Endothelial cell of umbilical vein (primary cell): ENCODE measurements at regions not wholly inside any gene's neighbourhood (a gene's known extent, or its start where the extent isn't known, plus 50 kb on each side); places are given as distances from the start of the nearest gene placed in this dataset.

Source experiments
- BruUV-seq: library from RNA; stranded (reverse); fragments of 400-500 nt; replicated peaks from 2 replicates; lab custom pipeline; 2021; lab: Mats Ljungman, UMichigan
- CTCF ChIA-PET: fragments of 300-600, 350-600 bp; sonication (Branson Sonifier 250); formaldehyde crosslinking; loops from one replicate; lab custom pipeline; 2021; ENCODE audit warnings: antibody characterized with exemption, inconsistent platforms; lab: Charles Lee
- POLR2A ChIA-PET: fragments of 300-600, 350-600 bp; sonication (Branson Sonifier 250); formaldehyde crosslinking; loops from one replicate; lab custom pipeline; 2021; ENCODE audit warnings: antibody characterized with exemption, inconsistent platforms; lab: Charles Lee
- DNase-seq: peaks from one replicate; pipeline ENCODE4 v3.0.0-alpha.2; 2011; ENCODE audit warnings: low read depth, low spot score
- FAIRE-seq: peaks from 2 replicates; lab custom pipeline; 2011; peaks lifted over from hg19 to GRCh38; lab: Jason Lieb, UNC
- H2AFZ ChIP-seq: 2 replicates; pipeline ENCODE4 v1.6.0; 2012; ENCODE audit warnings: low read depth, low read length, control low read depth, inconsistent platforms
- H3K27ac ChIP-seq: 2 replicates; pipeline ENCODE4 v1.5.1; 2011; ENCODE audit warnings: low read depth, mild to moderate bottlenecking, control low read depth, low read length, moderate library complexity; ENCODE audit not compliant: insufficient read depth
- H3K27me3 ChIP-seq, 2 experiments: 2 replicates each; pipeline versions ENCODE4 v1.6.0 to v1.6.1; 2011; ENCODE audit warnings: low read length in 2 of 2, mixed read lengths in 1 of 2; ENCODE audit not compliant: control insufficient read depth in 2 of 2, insufficient read depth in 2 of 2
- H3K36me3 ChIP-seq, 2 experiments: 2 replicates in 1 of 2; 3 replicates in 1 of 2; pipeline ENCODE4 v1.5.1; 2011; ENCODE audit warnings: low read length in 2 of 2, mild to moderate bottlenecking in 1 of 2, moderate library complexity in 1 of 2; ENCODE audit not compliant: control insufficient read depth in 2 of 2, insufficient read depth in 2 of 2; ENCODE audit errors: extremely low read depth in 1 of 2
- H3K4me1 ChIP-seq: 3 replicates; pipeline ENCODE4 v1.5.1; 2011; ENCODE audit warnings: mild to moderate bottlenecking, low read length; ENCODE audit not compliant: control insufficient read depth, insufficient read depth; ENCODE audit errors: extremely low read depth
- H3K4me2 ChIP-seq: 2 replicates; pipeline ENCODE4 v1.6.1; 2011; ENCODE audit warnings: low read length, control low read depth, mixed read lengths; ENCODE audit not compliant: insufficient read depth
- H3K4me3 ChIP-seq, 3 experiments: fragments of 200-600 bp in 1 of 3; sonication (generic), shearing (Covaris generic) in 1 of 3; replicated peaks in 1 of 3; 2 replicates each; pipeline ENCODE4 v1.5.1; 2011 to 2016; ENCODE audit warnings: control low read depth in 3 of 3, low read length in 3 of 3, mild to moderate bottlenecking in 2 of 3, inconsistent platforms in 1 of 3, low read depth in 1 of 3, moderate library complexity in 1 of 3; ENCODE audit not compliant: insufficient read depth in 1 of 3
- H3K79me2 ChIP-seq: 2 replicates; pipeline ENCODE4 v1.6.0; 2012; ENCODE audit warnings: low read length, inconsistent platforms; ENCODE audit not compliant: control insufficient read depth, insufficient read depth
- H3K9ac ChIP-seq: replicated peaks from 2 replicates; pipeline ENCODE3; 2011; ENCODE audit warnings: low read length, control low read depth; ENCODE audit not compliant: insufficient read depth; ENCODE audit errors: extremely low read depth
- H3K9me1 ChIP-seq: replicated peaks from 3 replicates; pipeline ENCODE4 v1.6.0; 2011; ENCODE audit warnings: mild to moderate bottlenecking, low read length; ENCODE audit not compliant: control insufficient read depth, insufficient read depth; ENCODE audit errors: extremely low read depth
- H3K9me3 ChIP-seq: replicated peaks from 2 replicates; pipeline ENCODE4 v1.5.1; 2012; ENCODE audit warnings: low read length, inconsistent platforms; ENCODE audit not compliant: control insufficient read depth, insufficient read depth
- H4K20me1 ChIP-seq: replicated peaks from 2 replicates; pipeline ENCODE3; 2011; ENCODE audit warnings: mild to moderate bottlenecking, low read length; ENCODE audit not compliant: control insufficient read depth, insufficient read depth; ENCODE audit errors: extremely low read depth
- EZH2 ChIP-seq: IDR thresholded peaks from 2 replicates; pipeline ENCODE4 v1.6.1; 2012; ENCODE audit warnings: borderline replicate concordance, low read depth, mild to moderate bottlenecking, moderate library complexity, low read length, inconsistent platforms; ENCODE audit not compliant: severe bottlenecking
- FOS ChIP-seq: IDR thresholded peaks from 2 replicates; pipeline ENCODE4 v1.6.1; 2011; ENCODE audit warnings: mild to moderate bottlenecking, low read length, moderate library complexity, borderline replicate concordance; ENCODE audit not compliant: insufficient read depth
- GATA2 ChIP-seq: IDR thresholded peaks from 2 replicates; pipeline ENCODE4 v1.7.0; 2011; ENCODE audit warnings: low read depth, mild to moderate bottlenecking, moderate library complexity, mixed read lengths, low read length; ENCODE audit not compliant: insufficient read length, insufficient read depth
- JUN ChIP-seq: IDR thresholded peaks from 2 replicates; pipeline ENCODE4 v1.6.1; 2011; ENCODE audit warnings: borderline replicate concordance, low read depth; ENCODE audit not compliant: insufficient read length, insufficient read depth
- MYC ChIP-seq: IDR thresholded peaks from one replicate; pipeline ENCODE4 v1.6.1; 2011; ENCODE audit warnings: mild to moderate bottlenecking, low read depth, low read length
- POLR2A ChIP-seq: IDR thresholded peaks from 2 replicates; pipeline ENCODE4 v1.6.1; 2012; ENCODE audit warnings: low read depth, mild to moderate bottlenecking, control low read depth, low read length
- POLR2AphosphoS5 ChIP-seq: IDR thresholded peaks from 2 replicates; pipeline ENCODE4 v1.6.1; 2012; ENCODE audit warnings: low read depth, mild to moderate bottlenecking, control low read depth, low read length, moderate library complexity; ENCODE audit not compliant: insufficient read depth
- dilution Hi-C: fragments of 300-500 bp; cut with MboI; formaldehyde crosslinking; loops from one replicate; pipeline ENCODE4 v1.15.0; 2019; ENCODE audit warnings: low sequenced_read_pairs; ENCODE audit not compliant: extremely low pct_ligation_motif_present
- intact Hi-C: fragments of 100-400 bp; cut with micrococcal nuclease; formaldehyde crosslinking; loops from one replicate; pipeline ENCODE4 v1.10.0; 2022
- TF ChIP-seq, protein P1 (sequence below), 2 donors: IDR thresholded peaks; 1 replicate in 1 of 2; 2 replicates in 1 of 2; pipeline ENCODE4 v1.5.1; 2011; ENCODE audit warnings: low read length in 2 of 2, mild to moderate bottlenecking in 2 of 2, moderate library complexity in 2 of 2, control low read depth in 1 of 2, inconsistent platforms in 1 of 2, low read depth in 1 of 2; ENCODE audit not compliant: insufficient read depth in 1 of 2; ENCODE audit errors: extremely low read depth in 1 of 2
- TF ChIP-seq, protein P2 (sequence below): IDR thresholded peaks from 2 replicates; pipeline ENCODE4 v1.6.1; 2011; ENCODE audit not compliant: insufficient read depth, insufficient read length

- DNase-seq (no peak), FAIRE-seq (no peak)
- Histone ChIP-seq H3K27me3 (no peaks in the 10 kb centered on the region), H4K20me1 (no peaks in the 10 kb centered on the region), H2AFZ (no peak overlapping the region), H3K9me1 (no peaks in the 10 kb centered on the region), H3K79me2 (no peaks in the 10 kb centered on the region), H3K9me3 (no peaks in the 10 kb centered on the region), H3K4me3 (no peak overlapping the region), H3K4me2 (no peak overlapping the region), H3K27ac (no peak overlapping the region), H3K9ac (no peak overlapping the region), H3K36me3 (no peaks in the 10 kb centered on the region), H3K4me1 (no peaks in the 10 kb centered on the region)
- intact Hi-C loops (no loop called here), dilution Hi-C loops (no loop called here)
- BruUV-seq = no TSS peak
- POLR2A ChIA-PET = no interaction called here
- TF ChIP-seq EZH2 (no peak), JUN (no peak), MYC (no peak), GATA2 (no peak), POLR2A (no peak), POLR2AphosphoS5 (no peak), FOS (no peak)
- TF ChIP-seq, protein P1, sequence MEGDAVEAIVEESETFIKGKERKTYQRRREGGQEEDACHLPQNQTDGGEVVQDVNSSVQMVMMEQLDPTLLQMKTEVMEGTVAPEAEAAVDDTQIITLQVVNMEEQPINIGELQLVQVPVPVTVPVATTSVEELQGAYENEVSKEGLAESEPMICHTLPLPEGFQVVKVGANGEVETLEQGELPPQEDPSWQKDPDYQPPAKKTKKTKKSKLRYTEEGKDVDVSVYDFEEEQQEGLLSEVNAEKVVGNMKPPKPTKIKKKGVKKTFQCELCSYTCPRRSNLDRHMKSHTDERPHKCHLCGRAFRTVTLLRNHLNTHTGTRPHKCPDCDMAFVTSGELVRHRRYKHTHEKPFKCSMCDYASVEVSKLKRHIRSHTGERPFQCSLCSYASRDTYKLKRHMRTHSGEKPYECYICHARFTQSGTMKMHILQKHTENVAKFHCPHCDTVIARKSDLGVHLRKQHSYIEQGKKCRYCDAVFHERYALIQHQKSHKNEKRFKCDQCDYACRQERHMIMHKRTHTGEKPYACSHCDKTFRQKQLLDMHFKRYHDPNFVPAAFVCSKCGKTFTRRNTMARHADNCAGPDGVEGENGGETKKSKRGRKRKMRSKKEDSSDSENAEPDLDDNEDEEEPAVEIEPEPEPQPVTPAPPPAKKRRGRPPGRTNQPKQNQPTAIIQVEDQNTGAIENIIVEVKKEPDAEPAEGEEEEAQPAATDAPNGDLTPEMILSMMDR (IDR thresholded peaks at IDR 0.05; ENCODE audit: extremely low read depth in 1 of 2, insufficient read depth in 1 of 2, low read depth in 1 of 2, low read length in 2 of 2) = no peak
- TF ChIP-seq, protein P2, sequence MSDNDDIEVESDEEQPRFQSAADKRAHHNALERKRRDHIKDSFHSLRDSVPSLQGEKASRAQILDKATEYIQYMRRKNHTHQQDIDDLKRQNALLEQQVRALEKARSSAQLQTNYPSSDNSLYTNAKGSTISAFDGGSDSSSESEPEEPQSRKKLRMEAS = no peak
- CTCF ChIA-PET = no interaction called here
Measured at GRCh38 chr6:14322841-14323240, 205.3 kb downstream of the CD83 start.
